Activated T-helper 1 cell treated with anti-CD3 and anti-CD28 coated beads, Interleukin-2, amount 50 U/mL, for 16 hours (primary cell): ENCODE measurements at regions not wholly inside any gene's neighbourhood (a gene's known extent, or its start where the extent isn't known, plus 50 kb on each side); places are given as distances from the start of the nearest gene placed in this dataset.

Experiments used
- DNase-seq, 2 donors: peaks; one replicate each; pipeline ENCODE4 v3.0.0-alpha.2; 2020; ENCODE audit warnings: low read depth in 1 of 2, low spot score in 1 of 2

- DNase-seq: no peak
Observed at GRCh38 chr22:27297125-27297524, 504.4 kb downstream of the MN1 start.

GRCh38 chr22:27298332-27298731 lies 503.2 kb downstream of the MN1 start:
- no peak for DNase-seq

GRCh38 chr22:27298742-27299141 lies 502.8 kb downstream of the MN1 start:
- no peak for DNase-seq

- DNase-seq: no peak
Observed at GRCh38 chr22:27299181-27300085, 502.1 kb downstream of the MN1 start.

DNA sequence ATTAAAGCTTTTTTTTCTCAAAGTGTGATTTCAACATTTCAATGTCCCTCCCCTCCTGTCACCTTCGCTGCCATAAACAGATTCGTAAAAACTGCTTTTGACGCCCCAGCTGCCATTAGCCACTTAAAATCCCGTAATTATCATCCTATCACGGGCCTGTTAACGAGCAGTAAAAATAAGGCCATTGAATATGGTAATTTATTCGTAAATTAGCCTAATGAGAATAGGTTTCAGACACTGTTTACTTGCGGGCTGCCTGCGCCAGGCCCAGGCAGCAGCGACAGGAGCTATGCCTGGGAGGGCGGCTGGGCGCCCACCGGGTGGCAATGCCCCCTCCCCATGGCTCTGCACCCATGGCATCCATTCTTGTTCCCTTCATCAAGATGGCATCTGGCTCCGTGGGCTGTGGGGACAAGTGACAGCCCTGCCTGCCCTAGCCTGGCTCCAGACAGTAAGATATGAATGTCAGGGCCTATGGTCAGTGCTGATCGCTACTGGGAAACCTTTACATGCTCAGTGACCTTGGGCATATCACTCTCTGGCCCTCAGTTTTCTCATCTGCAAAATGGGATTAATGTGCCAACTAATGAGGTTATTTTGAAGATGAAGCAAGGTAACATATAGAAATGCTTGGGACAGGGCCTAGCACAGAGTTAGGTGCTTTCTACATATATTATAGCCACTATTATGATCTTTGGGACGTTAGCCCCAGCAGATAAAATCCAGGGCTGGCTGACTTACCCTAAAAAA lies 500.8 kb downstream of the MN1 start:
- no peak for DNase-seq

DNA sequence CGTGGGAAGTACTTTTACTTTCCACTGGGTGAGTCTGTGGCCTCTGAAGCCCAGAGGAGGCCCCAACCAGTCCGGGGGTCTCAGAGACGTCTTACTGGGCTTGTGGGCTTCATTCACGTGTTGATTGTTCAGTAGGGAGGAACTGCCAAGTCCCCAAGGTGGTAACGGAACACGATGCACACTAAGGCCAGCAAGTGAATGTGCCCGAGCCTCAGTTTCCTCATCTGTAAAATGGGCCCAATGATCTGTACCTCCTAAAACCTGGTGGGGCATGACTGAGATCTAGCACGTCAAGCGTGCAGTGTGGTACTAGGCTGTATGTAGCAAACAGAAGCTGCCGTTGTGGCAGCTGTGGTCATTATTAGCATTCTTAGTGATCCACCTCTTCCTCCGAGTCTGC lies 499.1 kb downstream of the MN1 start:
- DNase-seq: no peak

- no peak for DNase-seq
Observed at GRCh38 chr22:27303718-27304117, 497.8 kb downstream of the MN1 start.

DNA sequence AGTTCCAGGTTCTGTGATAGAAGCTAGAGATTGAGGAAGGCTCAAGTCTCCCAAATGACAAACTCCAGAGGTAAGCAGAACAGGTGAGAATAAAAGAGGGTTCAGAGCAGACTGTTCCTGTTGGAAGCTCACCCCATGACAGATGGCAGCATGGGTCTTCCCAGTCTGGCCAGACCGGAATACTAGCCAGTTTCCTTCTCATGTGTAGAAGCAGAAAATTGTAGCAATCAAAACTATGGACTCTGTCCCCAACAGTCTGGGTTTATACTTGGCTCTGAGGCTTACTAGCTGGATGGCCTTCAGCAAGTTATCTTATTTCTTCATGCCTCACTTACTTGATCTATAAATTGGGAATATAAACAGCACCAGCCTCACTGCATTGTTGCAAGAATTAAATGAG lies 494.8 kb downstream of the MN1 start:
- DNase-seq: no peak

DNA sequence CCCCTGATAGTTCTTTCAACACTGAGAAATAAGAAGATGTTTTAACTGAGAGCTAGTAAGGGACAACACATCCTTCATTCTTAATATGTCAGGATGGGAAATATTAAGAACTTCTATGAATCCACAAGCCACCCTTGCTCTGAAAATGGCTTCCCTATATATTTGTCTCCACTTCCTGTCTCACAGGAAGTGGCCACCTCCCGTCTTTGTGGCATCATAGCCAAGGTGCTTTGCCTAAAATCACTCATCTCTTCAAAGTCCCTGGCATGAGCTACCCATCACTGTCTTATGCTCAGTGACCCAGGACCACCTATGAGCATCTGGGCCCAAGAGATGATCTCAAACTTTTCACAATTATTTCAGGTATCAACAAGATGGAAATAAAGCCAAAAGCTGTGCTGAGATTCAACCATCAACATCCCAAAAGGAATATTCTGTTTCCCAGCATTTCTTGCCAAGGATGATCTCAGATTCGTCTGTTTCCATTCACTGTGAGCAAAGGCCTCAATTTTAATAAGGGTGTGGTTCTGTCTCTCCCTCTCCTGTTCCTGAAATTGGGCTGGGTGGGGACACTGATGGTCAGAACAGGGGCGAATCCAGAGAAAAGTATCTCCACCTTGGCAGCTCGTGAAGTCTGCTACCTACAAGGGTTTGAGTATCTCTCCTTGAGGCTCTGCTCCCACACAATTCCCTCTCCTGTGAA lies 493.9 kb downstream of the MN1 start:
- no peak for DNase-seq

DNA sequence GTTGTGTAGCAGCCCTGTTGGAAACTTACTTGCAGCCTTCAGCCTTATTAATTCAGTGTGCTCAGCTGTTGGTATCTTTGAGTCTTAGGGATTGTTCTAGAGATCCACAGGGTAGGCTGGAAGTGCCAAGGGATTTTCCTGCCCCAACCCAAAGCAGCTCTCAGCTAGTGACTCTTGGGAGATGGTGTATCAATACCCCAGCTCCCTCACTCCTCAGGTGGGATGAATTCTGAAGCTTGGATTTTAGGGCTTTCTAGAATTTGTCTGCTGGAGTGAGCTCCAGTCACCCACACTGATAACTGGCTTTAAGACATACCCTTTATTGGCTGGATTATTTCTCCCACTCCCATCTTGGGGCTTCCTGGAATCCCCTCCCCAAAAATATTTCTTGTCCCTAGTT lies 493.0 kb downstream of the MN1 start:
- DNase-seq: no peak

- no peak for DNase-seq
Observed at GRCh38 chr22:27309697-27310096, 491.9 kb downstream of the MN1 start.

GRCh38 chr22:27310966-27311697 lies 490.4 kb downstream of the MN1 start:
- no peak for DNase-seq

DNA sequence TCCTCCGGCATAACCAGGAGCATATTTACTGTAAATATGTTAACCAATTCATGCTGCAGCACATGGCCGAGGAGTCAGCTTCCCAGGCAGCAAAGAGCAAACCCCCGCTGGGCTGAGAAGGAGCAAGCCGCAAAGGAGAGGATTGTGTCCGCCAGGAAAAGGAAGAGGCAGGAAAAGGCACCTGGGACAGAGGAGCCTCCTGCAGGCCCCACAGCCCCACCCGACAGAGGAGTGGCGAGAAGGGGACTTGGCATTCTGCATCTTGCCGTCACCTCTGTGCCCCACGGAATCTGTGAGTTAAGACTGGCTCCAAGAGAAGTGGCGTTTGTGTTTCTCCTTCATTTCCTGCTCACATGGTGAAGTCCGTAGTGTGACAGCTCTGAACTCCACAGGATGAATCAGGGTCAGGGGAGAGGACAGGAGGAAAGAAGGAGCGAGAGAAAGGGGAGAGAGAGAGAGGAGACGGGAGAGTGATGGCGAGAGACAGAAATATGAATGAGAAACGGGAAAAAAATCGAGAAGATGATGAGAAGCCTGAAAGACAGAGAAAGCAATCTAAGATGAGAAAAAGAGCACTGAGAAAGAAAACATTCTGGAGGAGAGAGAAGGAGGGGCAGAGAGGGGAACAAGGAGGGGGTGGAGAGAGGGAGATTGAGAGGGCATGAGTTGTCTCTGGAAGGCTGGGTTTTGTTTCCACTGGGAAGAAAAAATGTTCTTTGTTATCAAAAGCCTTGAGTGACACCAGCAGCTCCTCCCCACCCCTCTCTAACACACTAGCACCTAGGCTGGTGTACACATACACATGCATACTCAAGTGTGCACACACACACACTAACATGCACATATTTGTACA lies 489.6 kb downstream of the MN1 start:
- no peak for DNase-seq

DNA sequence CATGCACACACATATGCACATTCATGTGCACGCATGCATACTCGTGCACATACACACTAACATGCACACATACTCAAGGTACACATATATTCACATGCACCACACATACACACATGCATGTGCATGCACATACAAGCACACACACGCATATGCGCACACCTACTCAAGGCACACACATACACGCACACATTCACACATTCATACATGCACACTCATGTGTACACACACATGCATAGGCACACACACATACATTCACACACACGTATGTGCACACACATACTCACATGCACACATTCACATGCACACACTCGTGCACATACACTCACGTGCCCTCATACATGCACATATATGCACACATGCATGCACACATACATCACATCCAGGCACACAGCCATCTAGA lies 489.0 kb downstream of the MN1 start:
- no peak for DNase-seq

- DNase-seq: no peak
Observed at GRCh38 chr22:27312966-27313855, 488.3 kb downstream of the MN1 start.

DNA sequence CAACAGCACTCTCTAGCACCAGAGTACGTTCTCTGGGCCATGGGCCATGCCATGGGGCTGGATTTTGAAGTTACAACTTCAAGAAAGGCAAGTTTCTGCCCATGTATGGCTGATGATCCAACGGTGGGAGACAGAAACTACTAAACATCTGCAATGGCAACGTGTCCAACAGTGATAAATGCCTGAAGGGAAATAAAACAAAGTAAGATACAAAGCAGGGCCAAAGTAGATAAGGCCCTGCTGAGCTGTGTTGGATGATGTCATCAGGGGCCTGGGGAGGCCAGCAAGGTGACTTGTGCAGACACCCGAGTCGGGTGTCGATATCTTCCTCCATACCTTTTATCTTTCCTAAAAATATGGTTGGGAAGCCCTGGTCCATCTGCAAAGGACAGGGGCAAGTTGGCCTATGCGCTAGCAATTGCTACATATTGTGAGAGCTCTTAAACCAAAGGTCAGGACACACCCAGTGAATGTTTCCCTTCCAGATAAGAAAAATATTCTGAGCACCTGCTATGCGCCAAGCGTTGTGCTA lies 487.2 kb downstream of the MN1 start:
- DNase-seq: no peak

GRCh38 chr22:27315833-27316232 lies 485.7 kb downstream of the MN1 start:
- DNase-seq: no peak

GRCh38 chr22:27317096-27317495 lies 484.5 kb downstream of the MN1 start:
- DNase-seq: no peak

DNA sequence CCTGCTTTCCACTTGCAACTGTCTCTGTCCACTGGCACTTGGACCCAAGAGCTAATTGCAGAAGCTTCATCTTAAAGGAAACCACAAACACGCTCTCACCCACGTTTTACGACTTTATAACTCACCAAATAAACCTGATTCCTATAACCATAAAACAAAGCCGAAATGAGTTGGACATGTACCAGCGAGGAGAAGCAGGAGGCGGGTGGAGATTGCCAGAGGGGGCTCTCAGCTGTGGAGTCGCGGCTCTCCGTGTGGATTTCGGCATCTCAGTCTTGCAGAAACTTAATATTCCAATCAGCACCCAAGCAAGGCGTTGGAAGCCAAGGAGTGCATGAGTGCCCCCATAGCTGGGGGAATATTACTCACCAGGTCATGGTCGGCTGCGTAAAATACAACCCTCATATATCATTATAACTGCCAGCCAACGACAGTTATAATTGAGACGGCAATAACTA lies 483.6 kb downstream of the MN1 start:
- DNase-seq: no peak
